HUDEP-2 (cell line): ENCODE measurements at regions not wholly inside any gene's neighbourhood (a gene's known extent, or its start where the extent isn't known, plus 50 kb on each side); places are given as distances from the start of the nearest gene placed in this dataset.
"Not testable (repeated sequence)": the region's sequence is repeated elsewhere in the genome, so short reads cannot be mapped to it uniquely, and the experiment has no call there.

Experiments
- DNase-seq, 76 experiments: peaks; one replicate each; lab custom pipeline; 2025; ENCODE audit not compliant: unreplicated experiment in 76 of 76; lab: John Stamatoyannopoulos, UW

DNA sequence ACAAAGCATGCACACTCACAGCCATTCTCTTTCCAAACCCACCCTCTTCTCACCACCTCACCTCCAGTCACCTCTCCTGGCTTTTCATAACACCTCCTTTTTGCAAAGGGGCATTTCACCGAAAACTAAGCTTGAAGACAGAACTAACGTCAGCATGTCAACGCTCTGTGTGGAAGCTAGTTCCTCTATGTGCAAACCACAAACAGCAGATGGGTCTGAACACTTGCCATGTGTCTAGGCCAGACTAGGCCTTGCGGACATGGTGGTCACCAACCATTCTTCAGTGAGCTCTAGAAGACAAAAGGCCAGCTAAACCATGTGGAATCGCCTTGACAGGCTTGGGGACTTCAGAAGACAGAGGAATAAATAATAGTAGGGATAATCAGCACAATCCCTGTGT is 148.5 kb downstream of the TXNL1 start:
- DNase-seq = no peak

DNA sequence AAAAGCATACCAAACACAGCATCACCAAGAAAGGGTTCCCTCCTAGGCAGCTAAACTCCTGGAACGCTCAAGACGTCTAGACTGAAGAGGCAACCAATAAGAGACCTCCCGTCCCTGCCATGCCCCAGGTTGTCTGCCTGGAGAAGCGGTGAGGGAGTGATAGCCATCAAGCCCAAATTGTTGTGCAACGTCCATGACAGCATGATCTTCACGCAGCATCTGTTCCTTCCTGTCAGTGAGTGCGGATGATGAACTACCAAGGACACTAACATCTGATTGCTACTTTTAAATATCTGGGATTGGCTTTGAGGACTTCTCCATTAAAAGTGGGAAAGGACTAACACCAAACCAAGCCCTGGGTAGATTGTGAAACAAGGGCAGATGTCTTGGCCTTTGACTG is 149.7 kb downstream of the TXNL1 start:
- no peak for DNase-seq

DNA sequence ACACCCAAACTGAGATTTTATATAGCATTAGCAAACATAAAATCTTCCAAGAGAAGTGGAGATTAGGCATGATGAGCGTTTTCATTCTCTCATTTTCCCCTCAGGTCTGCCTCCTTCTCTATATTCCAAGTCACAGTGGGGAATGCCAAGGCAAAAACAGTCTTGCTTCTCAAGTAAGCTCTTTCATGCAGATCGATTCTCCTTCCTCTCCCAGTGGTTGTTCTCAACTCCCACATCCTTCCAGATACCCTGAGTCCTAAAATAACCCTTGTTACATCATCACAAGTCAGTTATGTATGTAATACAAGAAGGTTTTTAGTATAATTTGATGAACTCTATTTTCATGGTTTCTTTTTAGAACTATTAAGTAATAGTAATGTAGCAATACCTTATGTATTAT is 150.6 kb downstream of the TXNL1 start:
- DNase-seq = no peak

DNA sequence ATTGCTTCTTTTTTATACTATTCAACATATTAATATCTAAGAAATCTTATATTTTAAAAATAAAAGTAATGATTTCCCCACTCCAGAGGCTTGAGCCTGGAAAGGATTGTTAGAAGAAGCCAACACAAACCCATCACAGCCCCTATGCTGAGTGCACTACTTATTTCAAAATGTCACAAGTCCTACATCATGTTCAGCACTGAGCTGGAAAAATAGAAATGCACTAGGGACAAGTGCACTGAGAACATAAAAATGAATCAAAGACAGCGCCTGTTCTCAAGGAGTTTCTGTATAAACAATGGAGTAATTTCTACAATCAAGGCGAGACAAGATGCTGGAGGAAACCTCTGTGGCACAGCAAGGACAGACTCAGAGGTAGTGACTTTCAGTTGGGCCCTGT is 155.0 kb downstream of the TXNL1 start:
- DNase-seq = no peak

DNA sequence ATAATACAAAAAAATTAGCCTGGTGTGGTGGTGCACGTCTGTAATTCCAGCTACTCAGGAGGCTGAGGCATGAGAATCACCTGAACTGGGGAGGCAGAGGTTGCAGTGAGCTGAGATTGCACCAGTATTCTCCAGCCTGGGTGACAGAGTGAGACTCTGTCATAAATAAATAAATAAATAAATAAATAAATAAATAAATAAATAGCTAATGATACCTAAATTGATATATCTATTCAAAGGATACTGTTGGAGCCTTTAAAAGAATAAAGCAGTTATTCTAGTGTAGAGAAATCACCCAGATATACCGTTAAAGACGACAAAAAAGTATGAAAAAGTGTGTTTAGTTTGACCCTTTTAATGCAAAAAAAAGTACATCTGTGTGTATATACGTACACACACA is 155.6 kb downstream of the TXNL1 start:
- DNase-seq = not testable (repeated sequence)

DNA sequence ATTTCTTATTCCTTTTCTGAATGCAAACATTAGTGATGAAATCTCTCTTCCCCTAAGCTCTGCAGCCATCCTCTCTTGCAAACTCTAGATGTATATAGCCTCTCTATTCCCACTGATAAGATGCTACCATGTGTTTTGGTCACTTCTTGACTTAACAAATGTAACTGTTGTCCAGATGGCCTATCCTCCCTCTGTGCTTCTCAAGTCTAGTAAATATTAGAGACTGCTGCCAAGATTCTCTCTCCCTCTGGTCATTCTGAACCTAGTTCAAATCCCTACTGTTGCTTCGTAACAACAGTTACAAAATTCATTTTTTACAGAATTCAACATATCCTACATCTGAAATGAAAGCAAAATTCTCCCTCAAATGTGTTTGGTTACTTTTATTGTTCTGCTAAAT is 156.6 kb downstream of the TXNL1 start:
- no peak for DNase-seq

DNA sequence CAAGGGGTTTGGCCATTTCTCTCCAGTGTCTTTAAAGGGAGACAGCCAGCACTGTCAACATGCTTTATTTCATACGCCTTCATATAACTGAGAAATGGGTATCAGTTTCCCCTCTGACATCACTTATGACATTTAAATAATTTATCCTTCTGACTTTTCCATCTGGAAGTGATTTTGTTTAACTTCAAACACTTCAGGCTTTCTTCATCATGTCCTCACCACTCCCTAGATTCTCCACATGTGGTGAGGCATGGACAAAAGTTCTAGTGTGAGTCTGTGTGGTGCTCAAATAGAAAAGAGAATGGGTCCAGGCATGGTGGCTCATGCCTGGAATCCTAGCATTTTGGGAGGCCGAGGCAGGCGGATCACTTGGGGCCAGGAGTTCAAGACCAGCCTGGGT is 158.6 kb downstream of the TXNL1 start:
- no peak for DNase-seq

DNA sequence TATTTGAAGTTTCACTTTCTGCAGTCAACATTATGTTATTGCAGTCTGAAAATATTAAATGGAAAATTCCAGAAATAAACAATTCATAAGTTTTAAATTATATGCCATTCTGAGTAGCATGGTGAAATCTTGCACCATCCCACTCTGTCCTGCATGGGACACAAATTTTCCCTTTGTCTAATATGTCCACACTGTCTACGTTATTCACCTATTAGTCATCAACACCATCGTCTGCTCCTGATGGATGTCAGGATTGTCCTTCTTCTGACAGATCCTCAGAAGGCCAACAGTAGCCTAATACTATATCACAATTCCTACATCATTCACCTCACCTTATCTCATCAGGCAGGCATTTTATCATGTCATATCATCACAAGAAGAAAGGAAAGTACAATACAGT is 163.1 kb downstream of the TXNL1 start:
- DNase-seq = no peak

DNA sequence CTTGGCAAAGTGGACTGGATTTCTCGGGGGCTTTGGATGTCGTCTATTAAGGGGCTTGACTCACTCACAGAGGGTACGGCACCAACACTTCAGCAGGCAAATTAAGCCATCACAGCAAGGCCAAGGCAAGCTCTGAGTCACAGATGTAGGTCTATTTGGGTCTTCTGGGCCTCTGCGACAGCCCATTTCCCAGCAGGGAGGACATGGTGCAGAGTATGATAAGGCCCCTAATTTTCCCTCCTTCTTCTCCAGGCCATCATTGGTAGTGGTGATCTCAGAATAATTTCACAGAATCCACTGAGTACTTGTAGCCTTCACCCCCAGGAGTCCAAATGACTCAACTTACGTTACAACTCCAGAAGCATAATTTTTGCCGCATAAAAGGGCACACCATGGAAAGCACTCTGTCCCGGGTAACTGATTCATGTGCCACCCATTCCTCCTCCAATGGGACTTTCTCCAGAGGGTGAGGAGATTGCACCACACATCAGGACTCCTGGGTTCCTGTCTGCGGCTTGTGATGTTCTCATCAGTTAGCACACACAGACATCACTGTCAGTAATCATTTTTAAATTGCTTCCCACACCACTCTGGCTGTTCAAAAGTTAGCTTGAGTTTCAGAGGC is 164.9 kb downstream of the TXNL1 start:
- DNase-seq = no peak

DNA sequence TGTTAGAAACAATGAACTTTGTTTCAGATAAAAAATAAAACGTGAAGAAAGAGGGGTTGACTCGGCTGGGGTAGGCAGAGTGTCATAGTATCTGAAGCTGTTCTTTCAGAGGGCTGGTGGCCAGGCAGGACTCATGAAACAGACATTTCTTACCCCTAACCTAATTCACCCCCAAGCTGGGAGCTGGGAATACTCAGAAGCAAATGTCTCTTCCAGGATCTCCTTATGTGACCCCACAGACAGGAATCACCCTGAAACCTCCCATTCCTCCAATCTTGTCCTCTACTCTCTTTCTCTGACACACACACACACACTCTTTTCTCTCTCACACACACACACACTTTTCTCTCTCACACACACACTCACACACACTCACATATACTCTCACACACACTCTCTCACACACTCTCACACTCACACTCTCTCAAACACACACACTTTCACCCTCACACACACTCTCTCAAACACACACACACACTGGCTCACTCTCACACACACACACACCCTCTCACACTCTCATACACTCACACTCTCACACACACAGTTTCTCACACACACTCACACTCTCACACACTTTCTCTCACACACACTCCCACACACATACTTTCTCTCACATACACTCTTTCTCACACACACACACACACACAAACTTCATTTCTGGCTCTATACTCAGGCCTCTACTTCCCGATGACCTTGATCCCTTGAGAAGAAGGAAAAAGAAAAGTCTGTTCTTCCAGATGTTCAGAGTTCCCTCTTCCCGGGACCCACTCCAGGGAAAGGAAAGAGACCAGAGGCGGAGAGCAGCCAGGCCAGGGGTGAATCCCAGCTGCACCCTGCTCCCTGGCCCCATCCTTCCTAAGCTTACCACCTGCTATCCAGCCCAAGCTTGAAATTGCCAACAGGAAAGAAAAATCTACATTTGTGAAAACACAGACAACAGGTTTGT is 167.7 kb downstream of the TXNL1 start:
- no peak for DNase-seq

DNA sequence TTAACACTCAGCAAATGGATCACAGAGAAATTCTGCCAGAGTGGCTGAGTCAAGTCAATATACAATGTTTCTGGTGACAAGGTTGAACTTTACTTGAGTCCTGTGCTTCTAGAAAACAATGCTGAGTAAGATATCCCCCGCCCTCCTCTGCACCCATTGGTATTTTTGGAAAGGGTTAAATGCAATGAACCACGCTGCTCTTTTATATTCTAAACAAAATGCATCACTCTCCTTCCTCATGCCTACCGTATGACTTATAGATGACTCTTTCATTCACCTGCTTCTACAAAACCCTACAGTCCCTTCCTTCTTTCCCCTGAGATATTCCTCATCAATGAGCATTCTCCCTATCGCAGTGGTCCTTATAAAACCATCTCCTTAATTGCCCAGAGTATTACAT is 168.8 kb downstream of the TXNL1 start:
- DNase-seq = no peak

DNA sequence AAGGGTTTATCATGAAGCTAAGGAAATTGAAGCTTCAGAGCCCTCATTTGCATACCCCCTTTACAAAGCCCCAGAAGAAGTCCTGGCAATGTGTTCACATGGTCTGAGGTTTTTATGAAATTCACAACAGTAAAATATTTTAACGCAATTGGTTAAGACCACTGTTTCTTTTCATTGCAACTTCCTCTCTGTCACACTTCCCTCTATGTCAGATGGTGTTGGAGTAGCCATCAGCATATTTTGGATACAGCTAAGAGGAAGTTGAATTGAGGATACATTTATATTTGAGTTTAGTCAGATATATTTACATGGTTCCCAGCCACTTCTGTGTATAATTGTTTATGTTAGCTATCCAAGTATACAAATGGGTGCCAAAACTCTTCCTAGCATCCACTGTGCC is 170.0 kb downstream of the TXNL1 start:
- DNase-seq = no peak

DNA sequence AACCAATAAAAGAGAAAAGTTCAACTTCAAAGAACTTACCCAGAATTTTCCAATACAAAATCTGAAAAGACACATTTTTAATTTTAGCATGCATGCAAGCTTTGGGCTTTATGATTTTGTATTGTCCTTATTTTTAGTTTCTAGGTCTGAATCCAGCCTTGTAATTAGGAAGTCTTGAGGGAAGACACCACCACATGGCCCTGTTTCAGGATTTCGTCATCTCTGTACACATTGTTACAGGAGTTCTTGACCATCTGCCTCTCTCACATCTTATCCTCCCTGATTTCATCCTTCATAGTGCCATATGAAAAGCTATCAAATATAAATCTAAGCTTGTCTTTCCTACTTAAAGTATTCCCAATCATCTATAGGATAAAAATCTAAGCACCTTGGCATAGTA is 176.1 kb downstream of the TXNL1 start:
- DNase-seq = no peak

DNA sequence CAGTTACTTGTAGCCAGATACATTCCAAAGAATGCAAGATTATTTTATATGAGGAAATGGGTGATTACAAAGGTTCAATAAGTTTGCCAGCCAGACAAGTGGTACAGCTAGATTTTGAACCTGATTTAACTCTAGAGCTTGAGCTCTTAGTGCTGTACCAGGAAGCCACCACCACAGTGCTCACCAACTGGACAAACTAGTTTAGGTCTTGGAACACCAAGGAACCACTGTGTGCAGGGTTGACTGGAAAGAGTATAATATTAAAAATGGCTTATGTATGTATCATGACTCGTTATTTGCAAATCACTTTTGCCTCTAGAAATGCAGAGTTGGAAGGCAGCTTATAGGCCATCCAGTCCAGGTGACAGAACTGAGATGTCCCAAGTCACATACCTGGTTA is 177.2 kb downstream of the TXNL1 start:
- DNase-seq = no peak

DNA sequence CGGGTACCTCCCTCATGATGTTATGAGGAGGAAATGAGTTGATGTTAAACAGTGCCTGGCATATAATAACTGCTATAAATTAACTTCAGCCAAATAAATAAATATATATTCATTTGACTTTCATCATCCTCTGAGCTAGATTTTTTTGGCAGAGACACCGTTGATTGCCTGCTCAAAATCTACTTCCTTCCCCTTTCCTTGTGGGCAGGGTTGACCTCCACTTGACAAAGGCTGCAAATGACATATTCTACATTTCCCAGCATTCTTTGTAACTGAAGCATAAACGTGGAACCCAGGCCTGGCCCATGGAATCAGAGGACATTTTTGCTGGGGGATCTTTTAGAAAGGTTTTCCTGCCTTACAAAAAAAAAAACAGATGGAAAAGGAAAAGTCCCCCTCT is 177.8 kb downstream of the TXNL1 start:
- no peak for DNase-seq

DNA sequence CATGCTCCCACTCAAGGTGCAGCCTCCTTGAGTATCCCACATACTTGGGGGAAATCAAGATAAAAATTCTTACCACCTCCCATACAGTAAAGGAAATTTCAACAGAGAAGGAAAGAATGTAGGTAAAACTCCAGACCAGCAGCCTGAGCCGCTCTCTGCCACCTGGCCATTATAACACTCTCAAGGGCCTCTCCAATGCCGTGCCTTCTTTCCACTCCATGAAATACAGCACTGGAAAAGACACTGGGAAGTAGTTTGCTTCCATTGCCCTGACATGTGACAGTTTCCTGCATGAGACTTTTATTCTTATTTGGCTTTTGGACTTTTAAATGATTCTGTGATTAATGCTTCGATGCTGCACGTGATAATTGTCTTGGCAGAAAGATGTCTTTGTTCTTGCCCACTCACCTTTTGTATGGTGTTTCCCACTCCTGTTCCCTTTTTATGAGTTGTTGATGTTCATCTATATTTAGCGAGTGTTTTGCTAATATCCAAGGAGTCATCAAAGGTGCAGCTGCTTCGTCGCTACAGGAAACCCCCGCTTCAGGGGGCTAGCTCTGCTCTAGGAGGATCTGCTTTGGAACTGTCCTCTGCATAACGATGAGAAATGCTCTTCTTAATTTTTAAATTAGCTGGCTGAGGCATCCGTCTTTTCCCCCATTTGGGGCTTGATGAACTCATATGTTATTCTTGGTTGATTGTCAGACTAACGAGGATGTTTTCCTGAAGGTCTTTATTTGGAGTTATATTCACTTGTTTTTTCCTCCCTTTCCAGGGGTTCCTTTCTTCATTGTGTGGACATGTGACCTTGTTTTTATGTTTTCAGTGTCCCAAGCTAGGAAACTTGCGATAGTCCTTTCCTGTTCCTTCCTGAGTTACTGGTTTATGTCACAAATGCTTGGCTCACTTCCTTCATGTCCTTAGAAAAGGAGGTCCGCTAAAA is 179.4 kb downstream of the TXNL1 start:
- no peak for DNase-seq

DNA sequence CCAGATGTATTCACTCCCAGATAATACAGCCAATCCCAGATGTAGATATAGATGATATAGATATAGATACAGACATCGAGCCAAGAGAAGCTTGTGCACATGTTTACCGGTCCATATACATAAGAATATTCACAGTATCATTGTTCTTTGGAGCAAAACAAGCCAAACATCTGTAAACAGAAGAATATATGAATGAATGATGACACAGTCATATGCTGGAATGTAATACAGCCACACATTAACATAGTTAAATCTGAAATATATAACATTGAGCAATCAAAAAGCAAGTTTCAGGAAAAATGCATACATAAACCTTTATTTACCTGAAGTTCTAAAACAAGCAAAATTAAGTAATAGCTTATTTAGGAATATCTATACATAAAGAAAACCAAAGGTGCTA is 182.5 kb downstream of the TXNL1 start:
- no peak for DNase-seq

DNA sequence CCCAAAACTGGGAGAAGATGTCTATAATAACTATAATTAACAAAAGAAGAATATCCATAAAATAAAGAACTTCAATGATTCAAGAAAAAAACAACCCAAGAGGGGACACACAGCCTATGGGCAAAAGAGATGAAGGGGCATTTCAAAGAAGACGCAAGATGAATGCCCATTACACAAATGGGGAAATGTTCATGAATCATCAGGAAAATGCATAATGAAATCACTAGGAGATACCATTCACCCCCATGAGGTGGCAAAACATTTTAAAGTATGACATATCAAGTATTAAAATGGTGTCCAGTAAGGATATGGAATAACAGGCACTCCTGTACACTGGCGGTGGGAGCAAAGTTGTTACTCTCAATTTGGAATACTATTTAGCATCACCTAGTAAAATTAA is 183.3 kb downstream of the TXNL1 start:
- no peak for DNase-seq

DNA sequence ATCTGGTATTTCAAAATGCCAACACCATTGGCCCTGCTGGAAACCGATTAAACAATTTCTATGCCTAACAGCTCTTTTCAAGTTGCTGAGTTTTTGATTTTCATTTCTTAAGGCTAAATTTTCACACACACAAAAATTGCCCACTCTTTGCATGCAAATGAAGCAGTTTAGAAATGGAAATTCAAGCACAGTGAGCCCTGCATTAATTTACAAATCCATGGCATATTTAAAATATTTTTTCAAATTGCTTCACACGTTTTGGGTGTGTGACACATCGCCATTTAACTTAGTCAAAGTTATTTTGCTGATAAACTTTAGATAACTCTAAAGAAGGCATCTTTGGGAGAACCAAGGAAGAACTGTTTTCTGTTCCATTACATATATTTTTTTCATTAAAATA is 184.8 kb downstream of the TXNL1 start:
- DNase-seq = no peak

DNA sequence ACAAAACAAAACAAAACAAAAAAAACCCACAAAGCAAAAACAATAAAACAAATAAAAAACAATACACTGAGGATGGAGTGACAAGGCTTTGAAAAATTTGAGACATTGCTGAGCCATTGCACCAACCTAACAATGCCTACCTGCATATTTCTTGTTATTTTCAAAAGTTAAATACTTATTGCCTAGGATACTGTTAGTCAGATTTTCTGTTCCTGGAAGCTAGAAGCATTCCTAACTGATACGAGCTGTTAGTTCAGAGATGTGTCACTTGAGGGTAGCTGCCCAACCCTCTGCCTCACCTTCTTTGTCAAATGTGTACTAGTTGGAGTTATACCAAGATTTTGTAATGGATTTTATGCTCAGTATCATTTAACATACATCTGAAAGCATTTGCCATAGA is 187.2 kb downstream of the TXNL1 start:
- no peak for DNase-seq

DNA sequence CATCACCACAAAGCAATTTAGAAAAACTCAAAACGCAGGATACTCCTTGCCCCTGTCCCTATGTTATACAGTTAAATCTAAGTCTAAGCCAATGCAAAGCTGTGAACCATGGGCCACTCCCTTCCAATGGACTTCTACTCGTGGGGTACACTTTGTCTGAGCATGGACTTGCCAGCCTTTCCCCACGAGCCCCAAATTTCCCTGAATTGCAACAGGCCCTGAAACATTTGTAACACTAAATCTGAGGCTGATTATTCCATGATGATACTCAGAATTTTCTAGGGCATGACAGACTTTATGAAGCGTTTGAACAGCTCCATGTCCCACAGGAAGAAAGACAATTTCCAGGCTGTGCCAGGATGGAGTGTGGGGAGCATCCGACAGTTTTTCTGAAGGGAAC is 189.6 kb downstream of the TXNL1 start:
- no peak for DNase-seq
